ENCODE measurements at regions not wholly inside any gene's neighbourhood (a gene's known extent, or its start where the extent isn't known, plus 50 kb on each side); places are given as distances from the start of the nearest gene placed in this dataset.

- H3K4me3 ChIP-seq (ENCODE audit: low read depth in 1 of 2, low read length in 2 of 2): no peak overlapping the region
- H4K20me1 ChIP-seq (ENCODE audit: insufficient read depth, low read length): no peaks in the 10 kb centered on the region
- DNase-seq (no peak), ATAC-seq (ENCODE audit: insufficient read depth, low read depth) (no peak)
- no peaks in the 10 kb centered on the region for H3K9me3 ChIP-seq (ENCODE audit: insufficient read depth, low read length, severe bottlenecking)
- no peaks in the 10 kb centered on the region for H3K27me3 ChIP-seq (ENCODE audit: insufficient read depth, low read length, poor library complexity)
- no peak overlapping the region for H3K27ac ChIP-seq (ENCODE audit: low read length)
- no peaks in the 10 kb centered on the region for H3K36me3 ChIP-seq (ENCODE audit: insufficient read depth, low read length)
- H2AFZ ChIP-seq (ENCODE audit: low read depth, low read length): no peak overlapping the region
- no peaks in the 10 kb centered on the region for H3K4me1 ChIP-seq (ENCODE audit: insufficient read depth, low read length)
- no peaks in the 10 kb centered on the region for H3K79me2 ChIP-seq (ENCODE audit: insufficient read depth, low read length)
- TF ChIP-seq CTCF (IDR thresholded peaks at IDR 0.05; ENCODE audit: borderline replicate concordance, extremely low read depth, low read length, poor library complexity, severe bottlenecking) (no peak), EZH2 (IDR thresholded peaks at IDR 0.05; ENCODE audit: borderline replicate concordance, low read depth, low read length, severe bottlenecking) (no peak)
- no peak overlapping the region for H3K4me2 ChIP-seq (ENCODE audit: insufficient read depth, low read length)
- no peak overlapping the region for H3K9ac ChIP-seq (ENCODE audit: low read depth, low read length)
Measured at GRCh38 chr18:71022389-71022788, 733.5 kb downstream of the SOCS6 start.

- ATAC-seq (ENCODE audit: insufficient read depth, low read depth) (no peak), DNase-seq (no peak)
- no peaks in the 10 kb centered on the region for H3K27me3 ChIP-seq (ENCODE audit: insufficient read depth, low read length, poor library complexity)
- no peak overlapping the region for H3K4me2 ChIP-seq (ENCODE audit: insufficient read depth, low read length)
- H3K4me3 ChIP-seq (ENCODE audit: low read depth in 1 of 2, low read length in 2 of 2): no peak overlapping the region
- no peak overlapping the region for H2AFZ ChIP-seq (ENCODE audit: low read depth, low read length)
- H3K9me3 ChIP-seq (ENCODE audit: insufficient read depth, low read length, severe bottlenecking): no peaks in the 10 kb centered on the region
- H4K20me1 ChIP-seq (ENCODE audit: insufficient read depth, low read length): no peaks in the 10 kb centered on the region
- no peak overlapping the region for H3K27ac ChIP-seq (ENCODE audit: low read length)
- no peak overlapping the region for H3K9ac ChIP-seq (ENCODE audit: low read depth, low read length)
- no peaks in the 10 kb centered on the region for H3K79me2 ChIP-seq (ENCODE audit: insufficient read depth, low read length)
- no peaks in the 10 kb centered on the region for H3K36me3 ChIP-seq (ENCODE audit: insufficient read depth, low read length)
- no peak for TF ChIP-seq CTCF (IDR thresholded peaks at IDR 0.05; ENCODE audit: borderline replicate concordance, extremely low read depth, low read length, poor library complexity, severe bottlenecking)
- TF ChIP-seq EZH2 (IDR thresholded peaks at IDR 0.05; ENCODE audit: borderline replicate concordance, low read depth, low read length, severe bottlenecking): no peak
- H3K4me1 ChIP-seq (ENCODE audit: insufficient read depth, low read length): no peaks in the 10 kb centered on the region
Measured at GRCh38 chr18:71021030-71021362, 732.2 kb downstream of the SOCS6 start.

- ATAC-seq (ENCODE audit: insufficient read depth, low read depth) (no peak), DNase-seq (no peak)
- Histone ChIP-seq H3K79me2 (ENCODE audit: insufficient read depth, low read length) (no peaks in the 10 kb centered on the region), H4K20me1 (ENCODE audit: insufficient read depth, low read length) (no peaks in the 10 kb centered on the region), H3K27ac (ENCODE audit: low read length) (no peak overlapping the region), H3K4me3 (ENCODE audit: low read depth in 1 of 2, low read length in 2 of 2) (no peak overlapping the region), H3K4me2 (ENCODE audit: insufficient read depth, low read length) (no peak overlapping the region), H2AFZ (ENCODE audit: low read depth, low read length) (no peak overlapping the region), H3K4me1 (ENCODE audit: insufficient read depth, low read length) (no peaks in the 10 kb centered on the region), H3K36me3 (ENCODE audit: insufficient read depth, low read length) (no peaks in the 10 kb centered on the region), H3K9me3 (ENCODE audit: insufficient read depth, low read length, severe bottlenecking) (no peaks in the 10 kb centered on the region), H3K27me3 (ENCODE audit: insufficient read depth, low read length, poor library complexity) (no peaks in the 10 kb centered on the region), H3K9ac (ENCODE audit: low read depth, low read length) (no peak overlapping the region)
- TF ChIP-seq CTCF (IDR thresholded peaks at IDR 0.05; ENCODE audit: borderline replicate concordance, extremely low read depth, low read length, poor library complexity, severe bottlenecking) (no peak), EZH2 (IDR thresholded peaks at IDR 0.05; ENCODE audit: borderline replicate concordance, low read depth, low read length, severe bottlenecking) (no peak)
Measured at GRCh38 chr18:71020342-71021029, 731.6 kb downstream of the SOCS6 start.
